ENCODE measurements at regions not wholly inside any gene's neighbourhood (a gene's known extent, or its start where the extent isn't known, plus 50 kb on each side); places are given as distances from the start of the nearest gene placed in this dataset.

DNA sequence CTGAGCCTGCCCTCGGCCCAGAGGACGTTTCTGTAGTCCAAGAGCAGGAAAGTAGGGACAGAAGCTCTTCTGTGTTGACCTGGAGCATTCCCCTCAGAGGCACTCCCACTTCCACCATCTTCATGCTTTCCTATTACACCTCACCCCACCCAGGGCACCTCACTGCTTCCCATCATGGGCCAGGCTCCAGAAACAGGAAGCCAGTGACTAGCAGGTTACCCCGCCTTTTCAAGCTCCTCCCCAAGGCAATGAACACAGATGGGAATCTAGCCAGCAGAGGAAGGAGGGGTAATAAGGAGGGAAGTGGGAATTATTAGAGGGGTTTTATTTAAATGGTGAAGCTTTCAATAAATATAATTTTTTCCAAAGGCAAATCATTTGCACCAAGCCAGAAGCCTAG is 308.8 kb upstream of the MGAT5 start:
- no peak for DNase-seq (ENCODE audit: low spot score)

DNA sequence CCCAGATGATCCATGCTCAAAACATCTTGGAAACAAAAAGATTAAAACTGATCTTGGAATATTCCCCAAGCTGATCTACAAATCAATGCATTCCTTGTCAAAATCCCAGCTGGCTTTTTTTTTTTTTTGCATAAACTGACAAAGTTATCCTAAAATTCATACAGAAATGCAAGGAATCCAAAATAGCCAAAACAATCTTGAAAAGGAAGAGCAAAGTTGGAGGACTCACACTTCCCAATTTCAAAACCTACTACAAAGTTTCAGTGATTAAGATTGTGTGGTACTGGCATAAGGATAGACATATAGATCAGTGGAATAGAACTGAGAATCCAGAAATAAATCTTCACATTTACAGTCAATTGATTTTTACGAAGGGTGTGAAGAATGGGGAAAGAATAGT is 306.8 kb upstream of the MGAT5 start:
- no peak for DNase-seq (ENCODE audit: low spot score)

GRCh38 chr2:133948610-133949290 is 305.1 kb upstream of the MGAT5 start:
- DNase-seq (ENCODE audit: low spot score), result no peak

DNA sequence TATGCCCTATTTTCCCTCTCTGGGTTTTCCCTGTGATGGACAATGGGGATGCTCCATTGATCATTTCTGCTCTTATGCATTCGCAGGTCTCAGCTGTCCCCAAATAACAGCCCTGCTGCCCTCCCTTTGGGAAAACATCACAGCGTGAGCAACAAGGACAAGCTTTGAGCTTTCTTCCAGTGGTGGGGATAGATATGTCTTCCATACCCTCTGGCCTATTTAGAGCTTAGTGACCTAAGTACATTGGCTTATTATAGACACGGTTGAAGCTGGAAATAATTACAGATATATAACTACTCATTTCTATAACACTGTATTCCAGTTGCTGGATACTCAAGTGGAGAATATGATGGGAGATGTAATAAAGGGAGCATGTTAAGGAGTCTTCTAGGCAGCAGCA is 304.3 kb upstream of the MGAT5 start:
- no peak for DNase-seq (ENCODE audit: low spot score)

DNA sequence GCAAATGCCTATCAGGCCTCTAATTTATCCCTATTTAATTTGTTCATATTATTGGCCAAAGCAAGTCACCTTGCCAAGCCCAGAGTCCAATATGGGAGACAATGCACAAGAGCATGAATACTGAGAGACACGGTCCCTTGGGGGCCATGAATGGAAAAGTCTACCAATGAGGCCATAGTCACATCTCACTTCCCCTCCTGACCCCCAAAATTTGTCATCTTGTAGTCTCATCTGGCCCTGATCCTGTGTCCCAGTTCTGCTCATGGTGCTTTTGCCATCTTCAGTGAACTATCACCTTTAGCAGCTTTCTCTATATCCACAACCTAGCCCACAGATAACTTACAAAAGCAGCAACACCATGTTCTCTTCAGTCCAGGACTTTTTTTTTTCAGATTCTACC is 302.7 kb upstream of the MGAT5 start:
- DNase-seq (ENCODE audit: low spot score), result no peak

DNA sequence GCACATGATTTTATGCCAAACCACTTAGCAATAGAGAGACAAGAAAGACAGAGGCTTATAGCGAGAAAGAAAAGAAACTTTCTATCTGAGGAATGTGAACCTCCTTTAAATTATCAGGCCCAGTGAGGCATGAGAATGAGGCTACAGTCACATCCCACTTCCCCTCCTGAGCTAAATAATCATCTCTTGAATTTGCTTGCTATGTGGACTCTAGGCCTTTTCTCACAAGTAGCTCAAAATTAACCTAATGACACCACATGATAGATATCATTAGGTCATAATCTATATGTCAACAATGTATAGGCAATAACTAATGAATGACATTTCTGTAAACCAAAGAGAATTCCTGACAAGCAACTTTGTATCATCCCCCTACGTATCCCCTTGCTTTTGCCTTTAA is 301.5 kb upstream of the MGAT5 start:
- DNase-seq (ENCODE audit: low spot score), result no peak

- peak; percentile 35 for DNase-seq (ENCODE audit: low spot score)
Measured at GRCh38 chr2:133952896-133953295, 301.0 kb upstream of the MGAT5 start.

DNA sequence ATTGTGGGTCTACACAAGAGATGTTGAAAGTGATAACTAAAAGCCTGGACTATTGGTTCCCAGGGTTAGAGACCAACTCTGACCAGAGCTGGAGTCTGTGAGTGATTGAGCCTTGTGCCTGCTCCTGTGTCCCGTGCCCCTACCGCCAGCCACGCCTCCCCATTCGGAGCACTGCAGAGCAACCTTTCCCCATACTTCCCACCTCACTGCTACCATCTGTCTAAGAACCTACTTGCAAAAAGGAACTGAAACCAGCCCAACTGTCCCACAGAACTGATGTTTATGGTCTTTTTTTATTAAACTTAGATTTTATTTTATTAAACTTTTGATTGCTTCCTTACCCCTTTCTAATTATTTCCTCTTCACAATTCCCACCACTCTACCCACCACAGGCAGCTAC is 300.3 kb upstream of the MGAT5 start:
- peak; percentile 63 for DNase-seq (ENCODE audit: low spot score)

- no peak for DNase-seq (ENCODE audit: low spot score)
Measured at GRCh38 chr2:133954636-133955035, 299.2 kb upstream of the MGAT5 start.

DNA sequence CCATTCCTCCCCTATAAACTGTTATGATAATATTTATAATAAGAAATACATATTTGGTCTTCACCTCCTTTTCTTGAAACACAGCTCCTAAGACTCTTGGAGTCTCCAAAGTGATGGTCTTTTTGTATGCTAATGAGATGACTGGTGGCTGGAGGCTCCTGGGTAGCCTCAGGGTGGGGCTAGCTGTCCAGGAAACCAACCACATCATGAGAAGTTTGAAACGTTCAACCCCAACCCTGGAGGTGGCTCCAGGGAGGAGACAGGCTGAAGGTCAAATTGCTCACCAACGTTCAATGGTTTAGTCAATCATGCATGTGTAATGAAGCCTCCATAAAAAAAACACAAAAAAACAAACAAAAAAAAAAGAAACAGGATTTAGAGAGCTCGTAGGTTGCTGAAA is 298.7 kb upstream of the MGAT5 start:
- DNase-seq (ENCODE audit: low spot score), result no peak

GRCh38 chr2:133956434-133956935 is 297.4 kb upstream of the MGAT5 start:
- no peak for DNase-seq (ENCODE audit: low spot score)

- DNase-seq (ENCODE audit: low spot score), result no peak
Measured at GRCh38 chr2:133957724-133958480, 296.0 kb upstream of the MGAT5 start.

GRCh38 chr2:133959066-133959465 is 294.8 kb upstream of the MGAT5 start:
- DNase-seq (ENCODE audit: low spot score), result no peak

- no peak for DNase-seq (ENCODE audit: low spot score)
Measured at GRCh38 chr2:133966720-133967304, 287.1 kb upstream of the MGAT5 start.

DNA sequence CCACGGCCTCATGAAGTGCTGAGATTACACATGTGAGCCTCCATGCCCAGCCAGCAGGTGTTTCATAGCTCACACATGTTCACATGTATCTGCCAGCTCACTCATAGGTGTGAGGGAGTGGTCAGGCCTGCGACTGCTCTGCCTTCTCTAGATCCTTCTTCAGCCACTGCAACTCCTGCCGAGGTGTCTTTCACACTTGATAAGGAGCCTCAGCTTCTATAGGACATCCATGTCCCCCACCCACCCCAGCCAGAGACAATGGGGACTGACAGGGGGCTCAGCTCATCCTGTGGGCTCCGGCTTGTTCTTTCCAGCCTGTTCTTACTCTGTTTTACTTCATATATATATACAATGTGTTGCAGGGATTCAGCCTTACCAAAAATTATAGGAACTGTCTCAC is 286.5 kb upstream of the MGAT5 start:
- no peak for DNase-seq (ENCODE audit: low spot score)

DNA sequence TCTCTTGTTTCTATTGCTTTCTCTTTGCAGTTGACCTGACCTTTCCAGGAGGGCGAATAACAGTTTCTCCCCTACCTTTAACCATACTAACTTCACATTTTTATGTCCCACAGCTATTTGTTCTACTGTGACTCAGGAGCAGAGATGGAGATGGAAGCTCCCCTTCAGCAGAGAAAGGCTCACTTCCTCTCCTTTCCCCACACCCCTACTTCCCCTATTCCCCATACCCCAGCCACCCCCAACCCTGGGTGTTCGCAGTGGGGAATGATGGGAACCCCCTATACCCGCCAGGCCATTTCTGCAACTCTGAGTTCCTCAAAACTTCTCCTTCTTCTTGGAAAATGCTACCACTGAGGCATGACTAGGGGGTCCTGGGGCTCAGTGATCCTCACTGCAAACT is 285.4 kb upstream of the MGAT5 start:
- DNase-seq (ENCODE audit: low spot score), result peak; percentile 19

GRCh38 chr2:133970641-133971040 is 283.2 kb upstream of the MGAT5 start:
- DNase-seq (ENCODE audit: low spot score), result no peak

GRCh38 chr2:133972297-133972696 is 281.6 kb upstream of the MGAT5 start:
- no peak for DNase-seq (ENCODE audit: low spot score)

- no peak for DNase-seq (ENCODE audit: low spot score)
Measured at GRCh38 chr2:133972786-133973185, 281.1 kb upstream of the MGAT5 start.

DNA sequence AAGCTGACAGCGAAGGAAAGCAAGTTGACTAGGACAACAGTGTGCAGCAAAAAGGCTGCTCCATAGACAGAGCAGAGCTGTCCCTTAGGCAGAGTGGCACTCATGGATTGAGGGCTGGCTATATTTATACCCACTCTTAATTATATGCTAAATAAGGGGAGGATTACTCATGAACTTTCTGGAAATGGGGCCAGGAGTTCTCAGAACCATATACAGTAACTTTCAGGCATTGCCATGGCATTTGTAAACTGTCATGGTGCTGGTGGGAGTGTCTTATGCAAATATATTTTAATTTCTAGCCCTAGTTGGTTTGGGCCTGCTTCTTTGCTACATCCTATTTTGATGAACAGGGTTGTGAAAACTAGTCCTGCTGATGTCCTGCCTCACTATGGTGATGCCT is 279.5 kb upstream of the MGAT5 start:
- no peak for DNase-seq (ENCODE audit: low spot score)

- no peak for DNase-seq (ENCODE audit: low spot score)
Measured at GRCh38 chr2:133975135-133975534, 278.7 kb upstream of the MGAT5 start.

DNA sequence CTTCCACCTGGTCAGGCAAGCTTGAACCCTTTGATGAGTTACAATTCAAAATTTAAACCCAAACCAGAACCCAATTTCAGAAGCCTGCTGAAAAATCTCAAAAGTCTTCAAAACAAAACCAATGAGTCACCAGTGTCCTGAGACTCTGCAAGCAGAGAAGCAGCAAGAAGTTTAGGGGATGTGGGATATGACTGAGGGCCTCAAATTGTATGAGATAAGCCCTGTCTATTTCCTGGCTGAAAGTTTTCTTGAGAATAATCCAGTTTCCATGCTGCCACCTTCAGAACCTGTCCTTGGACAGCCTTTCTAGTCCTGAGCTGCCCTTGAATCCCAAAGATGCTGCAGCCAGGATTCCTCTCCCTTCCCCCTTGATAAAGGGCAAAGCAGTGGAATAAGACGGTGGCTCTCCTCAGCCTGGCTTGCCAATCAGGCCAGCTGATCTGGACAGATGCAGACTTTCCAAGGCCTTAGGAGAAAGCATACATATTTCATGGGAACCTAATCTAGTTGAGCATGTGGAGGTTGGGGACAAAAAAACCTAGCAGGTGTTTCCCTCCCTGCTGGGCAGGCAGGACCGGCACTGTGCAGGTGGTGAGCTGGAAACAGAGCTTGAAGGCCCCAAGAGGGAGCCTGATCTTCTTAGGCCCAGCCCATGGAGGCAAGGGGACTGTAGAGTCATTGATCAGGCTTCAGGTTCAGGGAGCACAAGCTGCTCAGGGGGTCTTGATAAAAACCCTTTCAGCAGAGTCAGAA is 278.0 kb upstream of the MGAT5 start:
- DNase-seq (ENCODE audit: low spot score), result no peak

DNA sequence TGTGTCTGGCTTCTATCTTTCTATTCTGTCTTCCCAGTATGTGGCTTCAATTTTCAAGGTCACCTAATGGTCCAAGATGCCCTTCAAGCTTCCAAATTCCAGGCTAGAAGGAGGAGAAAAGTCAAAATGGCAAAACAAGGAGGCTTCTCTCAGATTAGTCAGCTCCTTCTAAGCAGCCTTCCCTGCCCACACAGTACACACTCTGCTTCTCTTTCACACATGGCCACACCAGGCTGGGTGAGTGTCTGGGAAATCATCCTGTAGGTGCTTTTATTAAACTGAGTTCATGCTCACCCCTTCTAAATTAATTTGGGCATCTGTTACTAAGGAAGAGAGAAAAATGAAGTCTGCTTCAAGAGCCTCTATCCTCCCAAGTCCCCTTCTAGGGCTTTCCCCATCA is 277.2 kb upstream of the MGAT5 start:
- DNase-seq (ENCODE audit: low spot score), result no peak

All from germinal center (tissue), 1 donor.